ENCODE measurements at regions not wholly inside any gene's neighbourhood (a gene's known extent, or its start where the extent isn't known, plus 50 kb on each side); places are given as distances from the start of the nearest gene placed in this dataset.

GRCh38 chr12:75882421-75882820 is 149.2 kb downstream of the PHLDA1 start:
- Histone ChIP-seq H3K4me3 (ENCODE audit: low read depth, low read length) (no peak overlapping the region), H3K27me3 (ENCODE audit: control insufficient read depth, insufficient read depth, low read length) (no peaks in the 10 kb centered on the region), H3K27ac (ENCODE audit: low read depth, low read length) (no peak overlapping the region)

GRCh38 chr12:75881920-75882319 is 149.7 kb downstream of the PHLDA1 start:
- no peak overlapping the region for H3K4me3 ChIP-seq (ENCODE audit: low read depth, low read length)

More at GRCh38 chr12:75882421-75882820, 149.2 kb downstream of the PHLDA1 start:
- no peaks in the 10 kb centered on the region for H3K36me3 ChIP-seq (ENCODE audit: control insufficient read depth, insufficient read depth, low read length)
- H3K9me3 ChIP-seq (ENCODE audit: control insufficient read depth, insufficient read depth, low read depth, low read length) = no peaks in the 10 kb centered on the region
- no peak overlapping the region for H3K9ac ChIP-seq (ENCODE audit: low read length)
- H3K4me1 ChIP-seq (ENCODE audit: control insufficient read depth, insufficient read depth, low read length) = peaks cover 40% of the 10 kb centered on the region

GRCh38 chr12:75877763-75878621 is 153.6 kb downstream of the PHLDA1 start:
- Histone ChIP-seq H3K27ac (ENCODE audit: low read depth, low read length) (peak overlapping the region; percentile 54; the same call in 1 of the 2 replicates), H3K9me3 (ENCODE audit: control insufficient read depth, insufficient read depth, low read depth, low read length) (no peaks in the 10 kb centered on the region), H3K4me1 (ENCODE audit: control insufficient read depth, insufficient read depth, low read length) (peaks cover 38% of the 10 kb centered on the region), H3K36me3 (ENCODE audit: control insufficient read depth, insufficient read depth, low read length) (no peaks in the 10 kb centered on the region), H3K27me3 (ENCODE audit: control insufficient read depth, insufficient read depth, low read length) (no peaks in the 10 kb centered on the region), H3K4me3 (ENCODE audit: low read depth, low read length) (no peak overlapping the region), H3K9ac (ENCODE audit: low read length) (no peak overlapping the region)

More at GRCh38 chr12:75881920-75882319, 149.7 kb downstream of the PHLDA1 start:
- H3K4me1 ChIP-seq (ENCODE audit: control insufficient read depth, insufficient read depth, low read length) = peaks cover 45% of the 10 kb centered on the region
- H3K27me3 ChIP-seq (ENCODE audit: control insufficient read depth, insufficient read depth, low read length) = no peaks in the 10 kb centered on the region
- H3K27ac ChIP-seq (ENCODE audit: low read depth, low read length) = no peak overlapping the region
- H3K9me3 ChIP-seq (ENCODE audit: control insufficient read depth, insufficient read depth, low read depth, low read length) = no peaks in the 10 kb centered on the region
- H3K36me3 ChIP-seq (ENCODE audit: control insufficient read depth, insufficient read depth, low read length) = no peaks in the 10 kb centered on the region
- H3K9ac ChIP-seq (ENCODE audit: low read length) = no peak overlapping the region

GRCh38 chr12:75876832-75877762 is 154.5 kb downstream of the PHLDA1 start:
- Histone ChIP-seq H3K27ac (ENCODE audit: low read depth, low read length) (peak overlapping the region; percentile 15; the same call in 1 of the 2 replicates), H3K4me3 (ENCODE audit: low read depth, low read length) (no peak overlapping the region), H3K27me3 (ENCODE audit: control insufficient read depth, insufficient read depth, low read length) (no peaks in the 10 kb centered on the region), H3K9ac (ENCODE audit: low read length) (no peak overlapping the region), H3K9me3 (ENCODE audit: control insufficient read depth, insufficient read depth, low read depth, low read length) (no peaks in the 10 kb centered on the region; the same call in 1 of the 2 replicates), H3K36me3 (ENCODE audit: control insufficient read depth, insufficient read depth, low read length) (no peaks in the 10 kb centered on the region), H3K4me1 (ENCODE audit: control insufficient read depth, insufficient read depth, low read length) (peaks cover 29% of the 10 kb centered on the region)

GRCh38 chr12:75874441-75874840 is 157.1 kb downstream of the PHLDA1 start:
- Histone ChIP-seq H3K9ac (ENCODE audit: low read length) (no peak overlapping the region), H3K9me3 (ENCODE audit: control insufficient read depth, insufficient read depth, low read depth, low read length) (no peaks in the 10 kb centered on the region; the same call in 1 of the 2 replicates), H3K4me3 (ENCODE audit: low read depth, low read length) (no peak overlapping the region), H3K36me3 (ENCODE audit: control insufficient read depth, insufficient read depth, low read length) (no peaks in the 10 kb centered on the region), H3K27me3 (ENCODE audit: control insufficient read depth, insufficient read depth, low read length) (no peaks in the 10 kb centered on the region), H3K4me1 (ENCODE audit: control insufficient read depth, insufficient read depth, low read length) (peaks cover 25% of the 10 kb centered on the region), H3K27ac (ENCODE audit: low read depth, low read length) (no peak overlapping the region)

- Histone ChIP-seq H3K27ac (ENCODE audit: low read depth, low read length) (no peak overlapping the region), H3K36me3 (ENCODE audit: control insufficient read depth, insufficient read depth, low read length) (no peaks in the 10 kb centered on the region), H3K27me3 (ENCODE audit: control insufficient read depth, insufficient read depth, low read length) (no peaks in the 10 kb centered on the region), H3K4me1 (ENCODE audit: control insufficient read depth, insufficient read depth, low read length) (peaks cover 15% of the 10 kb centered on the region), H3K4me3 (ENCODE audit: low read depth, low read length) (no peak overlapping the region), H3K9ac (ENCODE audit: low read length) (no peak overlapping the region), H3K9me3 (ENCODE audit: control insufficient read depth, insufficient read depth, low read depth, low read length) (no peaks in the 10 kb centered on the region; the same call in 1 of the 2 replicates)
These were observed 158.8 kb downstream of the PHLDA1 start for GRCh38 chr12:75872762-75873161.

- peaks cover 5% of the 10 kb centered on the region for H3K9me3 ChIP-seq (ENCODE audit: control insufficient read depth, insufficient read depth, low read depth, low read length)
- no peaks in the 10 kb centered on the region for H3K36me3 ChIP-seq (ENCODE audit: control insufficient read depth, insufficient read depth, low read length)
- no peak overlapping the region for H3K4me3 ChIP-seq (ENCODE audit: low read depth, low read length)
- no peak overlapping the region for H3K9ac ChIP-seq (ENCODE audit: low read length)
- 0 out of 2 replicates have a peak, but pooled peaks cover 2% of the 10 kb centered on the region for H3K4me1 ChIP-seq (ENCODE audit: control insufficient read depth, insufficient read depth, low read length)
- H3K27me3 ChIP-seq (ENCODE audit: control insufficient read depth, insufficient read depth, low read length) = no peaks in the 10 kb centered on the region
- no peak overlapping the region for H3K27ac ChIP-seq (ENCODE audit: low read depth, low read length)
These were observed 160.7 kb downstream of the PHLDA1 start for GRCh38 chr12:75870878-75871277.

GRCh38 chr12:75868501-75868900 is 163.1 kb downstream of the PHLDA1 start:
- no peak overlapping the region for H3K4me3 ChIP-seq (ENCODE audit: low read depth, low read length)
- no peak overlapping the region for H3K27ac ChIP-seq (ENCODE audit: low read depth, low read length)
- no peaks in the 10 kb centered on the region for H3K27me3 ChIP-seq (ENCODE audit: control insufficient read depth, insufficient read depth, low read length)
- H3K9ac ChIP-seq (ENCODE audit: low read length) = no peak overlapping the region
- no peaks in the 10 kb centered on the region for H3K36me3 ChIP-seq (ENCODE audit: control insufficient read depth, insufficient read depth, low read length)
- H3K9me3 ChIP-seq (ENCODE audit: control insufficient read depth, insufficient read depth, low read depth, low read length) = peaks cover 5% of the 10 kb centered on the region
- 0 out of 2 replicates have a peak, but pooled peaks cover 2% of the 10 kb centered on the region for H3K4me1 ChIP-seq (ENCODE audit: control insufficient read depth, insufficient read depth, low read length)

- no peak overlapping the region for H3K27ac ChIP-seq (ENCODE audit: low read depth, low read length)
- no peak overlapping the region for H3K4me3 ChIP-seq (ENCODE audit: low read depth, low read length)
These were observed 166.3 kb downstream of the PHLDA1 start for GRCh38 chr12:75865315-75865714.

GRCh38 chr12:75864161-75864560 is 167.4 kb downstream of the PHLDA1 start:
- H3K27me3 ChIP-seq (ENCODE audit: control insufficient read depth, insufficient read depth, low read length) = no peaks in the 10 kb centered on the region
- no peak overlapping the region for H3K27ac ChIP-seq (ENCODE audit: low read depth, low read length)

More at GRCh38 chr12:75865315-75865714, 166.3 kb downstream of the PHLDA1 start:
- no peaks in the 10 kb centered on the region for H3K27me3 ChIP-seq (ENCODE audit: control insufficient read depth, insufficient read depth, low read length)
- H3K9me3 ChIP-seq (ENCODE audit: control insufficient read depth, insufficient read depth, low read depth, low read length) = peaks cover 5% of the 10 kb centered on the region
- no peaks in the 10 kb centered on the region for H3K36me3 ChIP-seq (ENCODE audit: control insufficient read depth, insufficient read depth, low read length)
- no peak overlapping the region for H3K9ac ChIP-seq (ENCODE audit: low read length)
- H3K4me1 ChIP-seq (ENCODE audit: control insufficient read depth, insufficient read depth, low read length) = no peaks in the 10 kb centered on the region

More at GRCh38 chr12:75864161-75864560, 167.4 kb downstream of the PHLDA1 start:
- Histone ChIP-seq H3K36me3 (ENCODE audit: control insufficient read depth, insufficient read depth, low read length) (no peaks in the 10 kb centered on the region), H3K4me3 (ENCODE audit: low read depth, low read length) (no peak overlapping the region), H3K4me1 (ENCODE audit: control insufficient read depth, insufficient read depth, low read length) (no peaks in the 10 kb centered on the region), H3K9ac (ENCODE audit: low read length) (no peak overlapping the region), H3K9me3 (ENCODE audit: control insufficient read depth, insufficient read depth, low read depth, low read length) (peaks cover 5% of the 10 kb centered on the region)
